Colonic mucosa (tissue), 4 donors: ENCODE measurements at regions not wholly inside any gene's neighbourhood (a gene's known extent, or its start where the extent isn't known, plus 50 kb on each side); places are given as distances from the start of the nearest gene placed in this dataset.

Experiments used
- DNase-seq: peaks from one replicate; pipeline ENCODE4 v3.0.0-alpha.2; 2020
- H3K27ac ChIP-seq: fragments of 200-600 bp; one replicate; pipeline ENCODE4 v1.8.0; 2021
- H3K27me3 ChIP-seq: fragments of 200-600 bp; one replicate; pipeline ENCODE4 v1.8.0; 2021
- H3K36me3 ChIP-seq: fragments of 200-600 bp; one replicate; pipeline ENCODE4 v1.8.0; 2021
- H3K4me1 ChIP-seq: fragments of 200-600 bp; one replicate; pipeline ENCODE4 v1.8.0; 2021; ENCODE audit warnings: mild to moderate bottlenecking
- H3K4me3 ChIP-seq: fragments of 200-600 bp; one replicate; pipeline ENCODE4 v1.8.0; 2021
- H3K9ac ChIP-seq, 2 donors: one replicate each; pipeline ENCODE4 v1.7.0; 2013; ENCODE audit warnings: control low read depth in 2 of 2, low read depth in 2 of 2, low read length in 2 of 2
- H3K9me3 ChIP-seq: fragments of 200-600 bp; one replicate; pipeline ENCODE4 v1.8.0; 2021
- intact Hi-C: fragments of 100-400 bp; cut with DNase I; formaldehyde crosslinking; loops from one replicate; pipeline ENCODE4 v1.14.1; 2022
- TF ChIP-seq, protein P1 (sequence below): fragments of 200-600 bp; IDR thresholded peaks from one replicate; pipeline ENCODE4 v1.8.0; 2022; ENCODE audit warnings: antibody characterized with exemption, mild to moderate bottlenecking
- donor health status: healthy.
- donor health status: DM: no; HTN: no; CAD: no.
- donor health status: DM: no; HTN: no; CAD: no.

DNA sequence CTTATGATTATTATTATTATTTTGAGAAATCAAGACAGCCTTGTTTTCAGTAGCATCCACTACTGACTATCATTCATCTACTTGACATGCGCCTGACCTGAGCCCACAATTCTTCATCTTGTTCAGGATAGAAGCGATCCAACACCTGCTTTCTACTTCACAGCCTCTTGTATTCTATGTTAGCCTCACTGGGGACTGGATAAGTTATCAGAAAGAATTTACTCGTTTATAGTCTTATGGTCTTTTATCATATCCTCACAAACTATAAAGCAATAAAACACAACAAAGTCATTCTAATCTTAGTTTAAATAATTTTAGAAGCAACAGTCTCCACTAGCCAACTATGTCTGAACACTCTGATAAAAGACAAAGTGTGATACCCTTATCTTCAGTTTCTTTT, 436.0 kb upstream of the ARGLU1 start:
- Histone ChIP-seq H3K4me3 (no peak overlapping the region), H3K36me3 (no peaks in the 10 kb centered on the region), H3K4me1 (no peaks in the 10 kb centered on the region), H3K9ac (no peak overlapping the region), H3K27ac (no peak overlapping the region), H3K9me3 (no peaks in the 10 kb centered on the region), H3K27me3 (no peaks in the 10 kb centered on the region)
- no peak for DNase-seq
- TF ChIP-seq, protein P1, sequence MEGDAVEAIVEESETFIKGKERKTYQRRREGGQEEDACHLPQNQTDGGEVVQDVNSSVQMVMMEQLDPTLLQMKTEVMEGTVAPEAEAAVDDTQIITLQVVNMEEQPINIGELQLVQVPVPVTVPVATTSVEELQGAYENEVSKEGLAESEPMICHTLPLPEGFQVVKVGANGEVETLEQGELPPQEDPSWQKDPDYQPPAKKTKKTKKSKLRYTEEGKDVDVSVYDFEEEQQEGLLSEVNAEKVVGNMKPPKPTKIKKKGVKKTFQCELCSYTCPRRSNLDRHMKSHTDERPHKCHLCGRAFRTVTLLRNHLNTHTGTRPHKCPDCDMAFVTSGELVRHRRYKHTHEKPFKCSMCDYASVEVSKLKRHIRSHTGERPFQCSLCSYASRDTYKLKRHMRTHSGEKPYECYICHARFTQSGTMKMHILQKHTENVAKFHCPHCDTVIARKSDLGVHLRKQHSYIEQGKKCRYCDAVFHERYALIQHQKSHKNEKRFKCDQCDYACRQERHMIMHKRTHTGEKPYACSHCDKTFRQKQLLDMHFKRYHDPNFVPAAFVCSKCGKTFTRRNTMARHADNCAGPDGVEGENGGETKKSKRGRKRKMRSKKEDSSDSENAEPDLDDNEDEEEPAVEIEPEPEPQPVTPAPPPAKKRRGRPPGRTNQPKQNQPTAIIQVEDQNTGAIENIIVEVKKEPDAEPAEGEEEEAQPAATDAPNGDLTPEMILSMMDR = no peak
- intact Hi-C loops = no loop called here

DNA sequence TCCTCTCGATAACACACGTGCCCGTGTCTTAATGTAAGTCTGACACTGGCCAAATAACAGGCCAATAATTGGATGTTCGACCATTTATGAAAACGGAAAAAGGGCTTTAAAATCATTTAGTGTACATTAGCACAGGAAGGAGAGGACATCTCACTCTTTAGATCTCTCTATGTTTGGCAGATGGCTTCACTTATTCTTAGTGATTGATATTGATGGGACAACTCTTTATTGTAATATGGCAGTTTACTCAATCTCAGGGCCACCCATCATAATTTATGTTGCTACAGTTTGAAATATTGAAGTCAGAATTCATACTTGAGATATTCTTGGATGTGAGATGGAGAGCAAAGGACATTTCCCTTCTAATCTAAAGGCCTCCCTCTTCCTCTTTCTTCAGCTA, 430.7 kb upstream of the ARGLU1 start:
- H3K27ac ChIP-seq = no peak overlapping the region
- H3K4me1 ChIP-seq = no peaks in the 10 kb centered on the region
- DNase-seq = no peak
- H3K9me3 ChIP-seq = no peaks in the 10 kb centered on the region
- H3K4me3 ChIP-seq = no peak overlapping the region
- H3K36me3 ChIP-seq = no peaks in the 10 kb centered on the region
- TF ChIP-seq, protein P1 = no peak
- intact Hi-C loops = no loop called here
- no peaks in the 10 kb centered on the region for H3K27me3 ChIP-seq
- no peak overlapping the region for H3K9ac ChIP-seq

DNA sequence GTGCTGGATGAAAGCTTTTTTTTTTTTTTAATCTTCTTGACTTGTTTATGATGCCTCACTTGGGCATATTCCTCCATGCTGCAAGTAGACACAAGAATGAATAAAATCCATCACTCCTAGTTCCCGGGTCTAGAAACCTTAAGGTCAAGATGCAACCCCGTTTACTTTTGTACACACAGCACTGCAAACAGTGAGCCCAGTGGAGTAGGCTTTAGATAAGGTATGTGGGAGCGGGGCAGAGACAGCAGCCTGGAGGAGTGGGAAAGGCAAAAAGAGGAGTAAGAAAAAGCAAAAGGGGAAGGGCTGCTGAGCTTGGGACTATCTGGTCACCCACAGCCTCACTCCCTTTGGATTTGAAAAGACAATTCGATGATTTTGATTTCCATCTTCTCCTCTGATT, 429.8 kb upstream of the ARGLU1 start:
- TF ChIP-seq, protein P1 = no peak
- Histone ChIP-seq H3K4me3 (no peak overlapping the region), H3K27ac (no peak overlapping the region), H3K9me3 (no peaks in the 10 kb centered on the region), H3K4me1 (no peaks in the 10 kb centered on the region), H3K36me3 (no peaks in the 10 kb centered on the region), H3K9ac (no peak overlapping the region), H3K27me3 (no peaks in the 10 kb centered on the region)
- no peak for DNase-seq
- intact Hi-C loops = no loop called here

DNA sequence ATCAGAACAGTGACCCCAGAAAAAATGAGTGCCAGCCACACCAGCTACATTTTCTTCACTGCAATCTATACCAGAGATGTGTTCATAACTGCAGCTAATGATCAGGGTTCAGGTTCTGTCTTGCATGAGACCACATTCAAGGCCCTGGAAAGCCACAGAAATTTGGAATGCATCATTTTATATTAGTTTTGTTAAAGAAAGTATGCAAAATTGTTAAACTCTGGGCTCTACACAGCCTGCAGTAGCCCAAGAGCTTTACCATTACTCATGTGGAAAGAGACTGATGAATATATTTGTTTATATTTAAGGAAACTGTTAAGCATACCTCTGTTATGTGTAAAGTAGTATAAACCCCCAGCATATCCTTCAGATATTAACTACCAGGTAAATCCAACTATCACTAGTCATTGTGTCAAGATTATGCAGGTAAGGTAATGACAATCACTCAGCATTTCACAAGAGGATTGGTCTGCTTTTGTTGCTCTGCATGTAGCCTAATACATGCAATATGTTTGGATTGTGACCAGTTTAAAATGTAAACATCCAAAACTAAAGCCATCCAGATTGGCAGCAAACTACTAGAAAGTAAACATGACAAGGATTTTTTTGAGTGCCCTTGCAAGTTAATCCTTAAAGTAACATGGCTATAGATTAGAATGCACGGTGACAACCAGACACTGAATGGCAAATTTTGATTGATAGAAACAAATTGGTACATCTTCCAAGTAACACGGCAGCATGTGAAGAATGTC, 429.1 kb upstream of the ARGLU1 start:
- intact Hi-C loops = no loop called here
- H3K9me3 ChIP-seq = no peaks in the 10 kb centered on the region
- H3K36me3 ChIP-seq = no peaks in the 10 kb centered on the region
- H3K27me3 ChIP-seq = no peaks in the 10 kb centered on the region
- H3K4me3 ChIP-seq = no peak overlapping the region
- DNase-seq = no peak
- H3K9ac ChIP-seq = no peak overlapping the region
- no peaks in the 10 kb centered on the region for H3K4me1 ChIP-seq
- no peak overlapping the region for H3K27ac ChIP-seq
- TF ChIP-seq, protein P1 = no peak

DNA sequence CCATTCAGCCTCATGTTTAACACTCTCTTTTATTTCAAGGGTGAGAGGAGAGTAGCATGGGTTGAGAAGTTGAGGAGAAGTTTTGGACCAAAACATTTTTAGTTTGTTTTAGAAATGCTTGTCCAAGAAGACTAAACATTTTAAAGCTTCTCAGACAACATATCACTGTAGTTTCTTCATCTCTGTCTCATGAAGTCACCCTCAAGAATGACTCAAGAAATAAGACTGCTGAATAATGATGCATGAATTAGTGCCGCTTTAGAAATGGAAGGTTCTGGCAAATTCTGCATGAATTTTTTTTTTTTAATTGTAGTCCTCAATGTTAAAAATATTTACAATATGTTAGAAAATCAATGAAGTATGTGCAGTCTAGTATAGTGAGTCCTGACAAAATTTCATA, 422.7 kb upstream of the ARGLU1 start:
- Histone ChIP-seq H3K4me1 (no peaks in the 10 kb centered on the region), H3K4me3 (no peak overlapping the region), H3K27me3 (no peaks in the 10 kb centered on the region), H3K9me3 (no peaks in the 10 kb centered on the region), H3K9ac (no peak overlapping the region), H3K36me3 (no peaks in the 10 kb centered on the region), H3K27ac (no peak overlapping the region)
- no peak for DNase-seq
- TF ChIP-seq, protein P1 = no peak
- intact Hi-C loops = no loop called here
